ENCODE measurements at regions not wholly inside any gene's neighbourhood (a gene's known extent, or its start where the extent isn't known, plus 50 kb on each side); places are given as distances from the start of the nearest gene placed in this dataset.

- H3K27ac ChIP-seq (ENCODE audit: insufficient read depth, low read depth, low read length, poor library complexity, severe bottlenecking), result no peak overlapping the region
- H3K4me1 ChIP-seq (ENCODE audit: control insufficient read depth, insufficient read depth, low read length), result no peaks in the 10 kb centered on the region
- H3K9me3 ChIP-seq (ENCODE audit: control insufficient read depth, low read length), result no peaks in the 10 kb centered on the region
- no peaks in the 10 kb centered on the region for H3K36me3 ChIP-seq (ENCODE audit: control insufficient read depth, insufficient read depth, low read length)
- H3K27me3 ChIP-seq (ENCODE audit: control insufficient read depth, insufficient read depth, low read length, poor library complexity, severe bottlenecking), result no peaks in the 10 kb centered on the region
- 86 to 100% methylated on average over 1 of the region's 1 CpG for WGBS, 2 experiments
- no peak overlapping the region for H3K4me3 ChIP-seq (ENCODE audit: insufficient read depth, low read depth, low read length)
These were observed 1108.1 kb downstream of the GRIK2 start for GRCh38 chr6:102501615-102502014.

GRCh38 chr6:102494808-102495207 lies 1101.3 kb downstream of the GRIK2 start:
- H3K36me3 ChIP-seq (ENCODE audit: control insufficient read depth, insufficient read depth, low read length), result no peaks in the 10 kb centered on the region
- no peak overlapping the region for H3K27ac ChIP-seq (ENCODE audit: insufficient read depth, low read depth, low read length, poor library complexity, severe bottlenecking)
- H3K4me3 ChIP-seq (ENCODE audit: insufficient read depth, low read depth, low read length), result no peak overlapping the region
- H3K9me3 ChIP-seq (ENCODE audit: control insufficient read depth, low read length), result no peaks in the 10 kb centered on the region
- H3K4me1 ChIP-seq (ENCODE audit: control insufficient read depth, insufficient read depth, low read length), result no peaks in the 10 kb centered on the region
- WGBS, 2 experiments, result 90 to 100% methylated on average over 1 of the region's 1 CpG
- no peaks in the 10 kb centered on the region for H3K27me3 ChIP-seq (ENCODE audit: control insufficient read depth, insufficient read depth, low read length, poor library complexity, severe bottlenecking)

- H3K4me3 ChIP-seq (ENCODE audit: insufficient read depth, low read depth, low read length), result no peak overlapping the region
- H3K27ac ChIP-seq (ENCODE audit: insufficient read depth, low read depth, low read length, poor library complexity, severe bottlenecking), result no peak overlapping the region
- no peaks in the 10 kb centered on the region for H3K36me3 ChIP-seq (ENCODE audit: control insufficient read depth, insufficient read depth, low read length)
- WGBS, 2 experiments, result 88 to 91% methylated on average over 4 of the region's 4 CpGs
- no peaks in the 10 kb centered on the region for H3K9me3 ChIP-seq (ENCODE audit: control insufficient read depth, low read length)
- H3K4me1 ChIP-seq (ENCODE audit: control insufficient read depth, insufficient read depth, low read length), result no peaks in the 10 kb centered on the region
- H3K27me3 ChIP-seq (ENCODE audit: control insufficient read depth, insufficient read depth, low read length, poor library complexity, severe bottlenecking), result no peaks in the 10 kb centered on the region
These were observed 1100.0 kb downstream of the GRIK2 start for GRCh38 chr6:102493485-102493884.

GRCh38 chr6:102488729-102489128 lies 1095.2 kb downstream of the GRIK2 start:
- Histone ChIP-seq H3K27ac (ENCODE audit: insufficient read depth, low read depth, low read length, poor library complexity, severe bottlenecking) (no peak overlapping the region), H3K4me1 (ENCODE audit: control insufficient read depth, insufficient read depth, low read length) (no peaks in the 10 kb centered on the region), H3K9me3 (ENCODE audit: control insufficient read depth, low read length) (no peaks in the 10 kb centered on the region), H3K27me3 (ENCODE audit: control insufficient read depth, insufficient read depth, low read length, poor library complexity, severe bottlenecking) (no peaks in the 10 kb centered on the region), H3K36me3 (ENCODE audit: control insufficient read depth, insufficient read depth, low read length) (no peaks in the 10 kb centered on the region), H3K4me3 (ENCODE audit: insufficient read depth, low read depth, low read length) (no peak overlapping the region)
- 89 to 92% methylated on average over 2 of the region's 2 CpGs for WGBS, 2 experiments

- Histone ChIP-seq H3K27ac (ENCODE audit: insufficient read depth, low read depth, low read length, poor library complexity, severe bottlenecking) (no peak overlapping the region), H3K4me1 (ENCODE audit: control insufficient read depth, insufficient read depth, low read length) (no peaks in the 10 kb centered on the region), H3K27me3 (ENCODE audit: control insufficient read depth, insufficient read depth, low read length, poor library complexity, severe bottlenecking) (no peaks in the 10 kb centered on the region), H3K36me3 (ENCODE audit: control insufficient read depth, insufficient read depth, low read length) (no peaks in the 10 kb centered on the region), H3K4me3 (ENCODE audit: insufficient read depth, low read depth, low read length) (no peak overlapping the region), H3K9me3 (ENCODE audit: control insufficient read depth, low read length) (no peaks in the 10 kb centered on the region)
- 80% methylated on average over 1 of the region's 1 CpG; no CpG with 5 or more reads in 1 of the 2 experiments for WGBS, 2 experiments
These were observed 1092.0 kb downstream of the GRIK2 start for GRCh38 chr6:102485480-102485879.

GRCh38 chr6:102474041-102474807 lies 1080.7 kb downstream of the GRIK2 start:
- Histone ChIP-seq H3K36me3 (ENCODE audit: control insufficient read depth, insufficient read depth, low read length) (no peaks in the 10 kb centered on the region), H3K27me3 (ENCODE audit: control insufficient read depth, insufficient read depth, low read length, poor library complexity, severe bottlenecking) (no peaks in the 10 kb centered on the region), H3K9me3 (ENCODE audit: control insufficient read depth, low read length) (no peaks in the 10 kb centered on the region), H3K4me3 (ENCODE audit: insufficient read depth, low read depth, low read length) (no peak overlapping the region), H3K4me1 (ENCODE audit: control insufficient read depth, insufficient read depth, low read length) (no peaks in the 10 kb centered on the region), H3K27ac (ENCODE audit: insufficient read depth, low read depth, low read length, poor library complexity, severe bottlenecking) (no peak overlapping the region)
- 86 to 94% methylated on average over 7 of the region's 7 CpGs for WGBS, 2 experiments

GRCh38 chr6:102458990-102459389 lies 1065.5 kb downstream of the GRIK2 start:
- Histone ChIP-seq H3K36me3 (ENCODE audit: control insufficient read depth, insufficient read depth, low read length) (no peaks in the 10 kb centered on the region), H3K4me3 (ENCODE audit: insufficient read depth, low read depth, low read length) (no peak overlapping the region), H3K27me3 (ENCODE audit: control insufficient read depth, insufficient read depth, low read length, poor library complexity, severe bottlenecking) (no peaks in the 10 kb centered on the region), H3K9me3 (ENCODE audit: control insufficient read depth, low read length) (no peaks in the 10 kb centered on the region), H3K4me1 (ENCODE audit: control insufficient read depth, insufficient read depth, low read length) (no peaks in the 10 kb centered on the region), H3K27ac (ENCODE audit: insufficient read depth, low read depth, low read length, poor library complexity, severe bottlenecking) (no peak overlapping the region)
- WGBS, 2 experiments, result 88 to 92% methylated on average over 4 of the region's 4 CpGs

GRCh38 chr6:102438171-102438570 lies 1044.7 kb downstream of the GRIK2 start:
- no peaks in the 10 kb centered on the region for H3K9me3 ChIP-seq (ENCODE audit: control insufficient read depth, low read length)

GRCh38 chr6:102417368-102417998 lies 1024.0 kb downstream of the GRIK2 start:
- H3K9me3 ChIP-seq (ENCODE audit: control insufficient read depth, low read length), result no peaks in the 10 kb centered on the region
- no peaks in the 10 kb centered on the region for H3K4me1 ChIP-seq (ENCODE audit: control insufficient read depth, insufficient read depth, low read length)
- H3K36me3 ChIP-seq (ENCODE audit: control insufficient read depth, insufficient read depth, low read length), result no peaks in the 10 kb centered on the region
- no peak overlapping the region for H3K4me3 ChIP-seq (ENCODE audit: insufficient read depth, low read depth, low read length)
- WGBS, 2 experiments, result 87 to 96% methylated on average over 4 of the region's 4 CpGs
- H3K27ac ChIP-seq (ENCODE audit: insufficient read depth, low read depth, low read length, poor library complexity, severe bottlenecking), result no peak overlapping the region
- H3K27me3 ChIP-seq (ENCODE audit: control insufficient read depth, insufficient read depth, low read length, poor library complexity, severe bottlenecking), result no peaks in the 10 kb centered on the region

More at GRCh38 chr6:102438171-102438570, 1044.7 kb downstream of the GRIK2 start:
- WGBS, 2 experiments, result 93 to 96% methylated on average over 1 of the region's 1 CpG
- Histone ChIP-seq H3K4me3 (ENCODE audit: insufficient read depth, low read depth, low read length) (no peak overlapping the region), H3K27ac (ENCODE audit: insufficient read depth, low read depth, low read length, poor library complexity, severe bottlenecking) (no peak overlapping the region), H3K27me3 (ENCODE audit: control insufficient read depth, insufficient read depth, low read length, poor library complexity, severe bottlenecking) (no peaks in the 10 kb centered on the region), H3K4me1 (ENCODE audit: control insufficient read depth, insufficient read depth, low read length) (no peaks in the 10 kb centered on the region), H3K36me3 (ENCODE audit: control insufficient read depth, insufficient read depth, low read length) (no peaks in the 10 kb centered on the region)

GRCh38 chr6:102415891-102416290 lies 1022.4 kb downstream of the GRIK2 start:
- no peaks in the 10 kb centered on the region for H3K9me3 ChIP-seq (ENCODE audit: control insufficient read depth, low read length)
- H3K4me3 ChIP-seq (ENCODE audit: insufficient read depth, low read depth, low read length), result no peak overlapping the region
- H3K27ac ChIP-seq (ENCODE audit: insufficient read depth, low read depth, low read length, poor library complexity, severe bottlenecking), result no peak overlapping the region
- no peaks in the 10 kb centered on the region for H3K36me3 ChIP-seq (ENCODE audit: control insufficient read depth, insufficient read depth, low read length)
- no peaks in the 10 kb centered on the region for H3K27me3 ChIP-seq (ENCODE audit: control insufficient read depth, insufficient read depth, low read length, poor library complexity, severe bottlenecking)
- H3K4me1 ChIP-seq (ENCODE audit: control insufficient read depth, insufficient read depth, low read length), result no peaks in the 10 kb centered on the region
- 100% methylated on average over 1 of the region's 1 CpG; no CpG with 5 or more reads in 1 of the 2 experiments for WGBS, 2 experiments
